HG03571 (cell line): ENCODE measurements at regions not wholly inside any gene's neighbourhood (a gene's known extent, or its start where the extent isn't known, plus 50 kb on each side); places are given as distances from the start of the nearest gene placed in this dataset.

Experiments used
- ATAC-seq: cut with Tn5 transposase; IDR thresholded peaks from one replicate; pipeline ENCODE4 v1.9.1; 2021; ENCODE audit not compliant: unreplicated experiment

GRCh38 chr6:104123227-104123626, 736.5 kb downstream of the HACE1 start:
- no peak for ATAC-seq

DNA sequence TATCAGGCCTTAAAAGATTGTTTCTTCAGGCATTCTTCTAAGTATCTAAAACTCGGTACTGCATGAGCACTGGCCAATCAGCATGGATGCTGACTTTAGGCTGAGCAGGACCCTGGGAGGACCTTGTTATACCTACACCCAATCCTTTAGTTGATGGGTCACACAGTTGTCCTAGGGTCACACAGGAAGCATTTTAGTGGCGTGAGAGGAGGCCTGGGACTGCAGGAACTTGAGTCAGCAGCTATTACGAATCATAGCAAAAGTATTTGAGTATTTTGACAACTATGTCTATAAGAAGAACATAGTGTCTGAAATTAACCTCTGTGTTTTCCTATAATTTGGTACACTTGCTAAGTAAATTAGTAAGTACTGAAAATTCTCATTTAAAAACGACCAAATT, 741.4 kb downstream of the HACE1 start:
- ATAC-seq, result no peak

- ATAC-seq, result no peak
These were observed 749.9 kb downstream of the HACE1 start for GRCh38 chr6:104109806-104110205.

DNA sequence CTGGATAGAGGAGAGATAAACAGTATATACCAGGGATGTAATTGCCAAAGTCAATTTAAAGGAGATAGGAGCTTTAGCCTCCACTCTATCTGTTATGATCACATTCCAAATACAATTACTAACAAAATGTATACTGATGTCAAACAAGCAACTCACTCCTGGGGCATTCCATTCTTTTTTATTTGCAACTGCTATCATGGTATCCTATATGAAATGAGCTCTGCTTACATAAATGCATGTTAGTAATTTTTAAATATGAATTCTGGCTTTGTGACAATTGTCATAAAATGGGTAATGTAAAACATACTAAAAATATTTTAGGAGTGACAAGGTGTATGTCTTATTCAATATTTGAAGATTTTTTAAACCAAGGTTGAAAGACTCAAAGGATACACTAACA, 751.1 kb downstream of the HACE1 start:
- ATAC-seq, result no peak

DNA sequence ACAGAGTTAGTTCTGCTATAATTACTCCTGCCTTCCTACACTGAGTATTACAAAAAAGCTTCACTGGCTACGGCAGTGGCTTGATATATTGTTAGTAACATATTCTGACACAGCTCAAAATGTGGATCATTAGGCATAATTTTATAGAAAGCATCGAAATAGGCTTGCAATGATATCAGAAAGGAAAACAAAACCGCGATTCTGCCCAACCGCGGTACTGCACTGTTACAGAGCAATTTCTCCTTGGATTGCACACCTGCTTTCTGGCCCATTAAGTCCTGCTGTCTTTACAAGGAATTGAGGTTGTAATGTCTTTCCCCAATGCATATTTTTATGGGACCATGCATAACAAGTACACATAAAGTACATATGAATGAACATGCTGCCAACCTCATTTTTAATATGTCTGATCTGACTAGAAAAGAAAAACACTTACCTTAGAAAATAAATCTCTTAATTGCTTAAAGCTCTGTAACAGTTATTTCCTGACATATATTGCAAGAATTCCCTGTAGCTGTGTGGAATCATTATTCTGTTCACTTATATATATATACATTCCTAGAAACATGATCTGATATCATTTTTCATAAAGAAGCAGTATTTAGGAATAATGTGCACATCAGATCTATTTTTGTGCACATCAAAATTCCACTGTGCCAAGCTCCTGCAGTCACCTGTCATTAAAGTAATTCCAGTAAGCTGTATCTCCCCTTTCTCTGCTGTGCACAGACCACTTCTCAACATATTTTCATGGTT, 763.9 kb downstream of the HACE1 start:
- ATAC-seq, result no peak

DNA sequence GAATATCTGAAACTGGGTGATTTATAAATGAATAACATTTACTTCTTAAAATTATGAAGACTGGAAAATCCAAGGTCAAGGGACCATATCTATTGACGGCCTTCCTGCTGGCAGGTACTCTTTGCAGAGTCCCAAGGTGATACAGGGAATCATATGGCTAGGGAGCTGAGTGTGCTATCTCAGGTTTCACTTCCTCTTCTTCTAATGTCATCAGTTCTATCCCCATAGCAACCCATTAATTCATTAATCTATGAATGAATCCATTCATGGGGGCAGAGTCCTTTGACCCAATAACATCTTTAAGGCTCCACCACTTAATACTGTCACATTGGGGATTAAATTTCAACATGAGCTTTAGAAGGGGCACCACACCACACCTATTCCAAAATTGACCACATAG, 772.0 kb downstream of the HACE1 start:
- ATAC-seq, result no peak

DNA sequence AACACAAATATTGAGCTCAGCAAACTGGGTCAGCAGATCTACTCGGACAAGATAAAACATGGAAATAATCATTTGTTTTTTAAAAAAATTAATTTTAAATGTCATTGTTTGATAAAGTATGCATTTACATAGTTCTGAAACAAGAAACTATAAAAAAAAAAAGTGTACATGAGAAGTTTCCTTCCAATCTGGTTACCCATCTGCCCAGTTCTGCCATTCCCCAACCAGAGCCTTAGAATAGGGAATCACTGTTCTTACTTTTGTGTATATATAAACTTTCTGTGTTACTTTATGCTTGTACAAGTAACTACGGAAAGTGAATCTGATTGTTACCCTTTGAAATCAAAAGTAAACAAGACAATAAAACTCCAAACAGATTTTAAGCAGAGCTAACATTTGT, 791.4 kb downstream of the HACE1 start:
- ATAC-seq, result no peak

DNA sequence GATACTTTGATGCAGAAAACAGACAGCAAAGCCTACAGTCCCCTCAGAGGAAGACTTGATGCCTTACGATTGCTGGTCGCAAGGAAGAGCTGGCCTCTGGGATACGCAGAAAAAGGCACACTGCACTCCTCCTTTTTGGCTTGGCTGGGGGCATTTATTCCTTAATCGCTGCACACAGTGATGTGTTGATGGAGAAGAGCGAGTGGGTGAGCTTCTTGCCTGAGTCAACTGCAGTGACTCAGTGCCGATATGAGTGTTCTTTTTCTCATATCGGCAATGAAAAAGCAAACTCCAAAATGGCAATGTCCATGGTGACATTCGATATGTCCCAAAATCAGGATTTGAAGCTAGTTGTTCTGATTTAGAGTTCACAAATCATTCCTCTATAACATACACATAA, 794.8 kb downstream of the HACE1 start:
- ATAC-seq, result no peak

- ATAC-seq, result no peak
These were observed 809.3 kb downstream of the HACE1 start for GRCh38 chr6:104050455-104050854.

- ATAC-seq, result no peak
These were observed 813.3 kb downstream of the HACE1 start for GRCh38 chr6:104046426-104046825.

GRCh38 chr6:104031346-104031745, 828.4 kb downstream of the HACE1 start:
- no peak for ATAC-seq

- no peak for ATAC-seq
These were observed 837.6 kb downstream of the HACE1 start for GRCh38 chr6:104022126-104022525.

DNA sequence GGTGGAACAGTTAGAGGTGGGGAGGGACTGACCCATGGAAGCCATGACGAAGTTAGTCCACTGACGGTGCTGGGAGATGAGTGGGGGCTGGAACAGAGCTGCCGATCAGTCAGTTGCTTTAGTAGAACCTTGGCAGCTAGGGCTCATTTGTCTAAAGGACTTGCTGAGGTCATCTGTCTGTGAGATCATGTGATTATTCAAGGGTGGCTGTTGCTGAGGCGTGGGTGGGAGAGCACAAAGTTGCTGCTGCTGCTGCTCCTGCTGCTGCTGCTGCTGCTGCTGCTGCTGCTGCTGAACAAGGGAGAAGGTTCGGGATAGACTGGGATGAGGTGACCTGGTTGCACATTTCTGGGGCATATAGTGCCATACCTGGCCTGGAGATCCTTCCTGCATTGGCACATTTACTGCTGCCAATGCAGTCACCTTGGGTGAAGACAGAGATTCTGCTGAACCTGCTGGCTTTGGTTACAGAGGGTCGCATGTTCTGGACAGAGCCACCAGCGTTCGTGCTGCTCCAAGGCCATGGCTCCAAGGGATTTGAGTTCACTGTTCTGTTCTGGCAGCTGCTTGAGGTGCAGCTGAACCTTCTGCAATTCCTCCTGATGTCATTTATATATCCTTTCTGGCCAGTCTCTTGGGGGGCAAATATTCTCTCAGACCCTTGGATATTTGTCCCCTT, 840.5 kb downstream of the HACE1 start:
- no peak for ATAC-seq

DNA sequence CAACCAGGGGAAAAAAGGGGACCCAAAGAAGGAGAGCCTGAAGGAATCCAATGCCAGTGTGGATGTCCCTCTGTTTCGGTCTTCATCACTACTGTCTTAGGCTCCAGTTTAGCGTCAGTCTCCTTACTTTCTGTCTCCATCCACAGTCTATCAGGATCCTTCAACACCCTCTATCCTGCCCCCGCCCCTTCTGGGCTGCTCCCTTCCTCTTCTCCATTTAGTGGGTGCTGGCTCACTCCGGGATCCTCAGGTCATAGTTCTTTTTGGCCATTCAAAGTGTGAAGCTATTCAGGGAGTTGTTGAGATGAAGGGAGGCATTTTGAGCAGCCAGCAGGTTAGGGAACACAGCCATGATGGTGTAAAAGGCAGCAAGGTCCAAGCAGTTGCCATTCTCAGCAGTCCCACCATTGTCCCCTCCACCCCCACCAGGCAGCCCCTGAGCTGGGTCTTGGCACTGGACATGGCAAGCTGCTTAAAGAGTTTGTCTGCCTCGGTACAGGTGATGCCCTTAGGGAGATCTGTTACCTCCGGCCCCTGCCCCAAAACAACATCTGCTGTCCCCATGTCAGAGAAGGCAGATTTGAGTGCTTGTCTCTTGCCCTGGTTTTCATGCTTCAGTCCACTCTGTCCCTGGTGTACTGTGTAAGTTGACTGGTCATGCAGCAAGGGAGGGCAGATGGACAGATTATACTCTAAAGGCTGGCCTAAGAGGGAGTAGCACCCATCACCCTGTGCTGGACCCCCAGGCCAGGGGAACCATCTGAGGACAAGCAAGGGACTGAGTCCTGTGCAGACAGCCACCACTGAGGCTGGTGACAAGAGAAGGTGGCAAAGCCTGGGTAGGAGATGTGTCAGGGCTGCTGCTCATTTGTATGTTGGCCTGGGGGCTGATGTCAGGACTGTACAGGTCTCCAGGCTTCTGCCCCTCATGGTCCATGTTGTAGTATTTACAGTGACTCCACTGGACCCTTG, 842.0 kb downstream of the HACE1 start:
- ATAC-seq, result no peak

DNA sequence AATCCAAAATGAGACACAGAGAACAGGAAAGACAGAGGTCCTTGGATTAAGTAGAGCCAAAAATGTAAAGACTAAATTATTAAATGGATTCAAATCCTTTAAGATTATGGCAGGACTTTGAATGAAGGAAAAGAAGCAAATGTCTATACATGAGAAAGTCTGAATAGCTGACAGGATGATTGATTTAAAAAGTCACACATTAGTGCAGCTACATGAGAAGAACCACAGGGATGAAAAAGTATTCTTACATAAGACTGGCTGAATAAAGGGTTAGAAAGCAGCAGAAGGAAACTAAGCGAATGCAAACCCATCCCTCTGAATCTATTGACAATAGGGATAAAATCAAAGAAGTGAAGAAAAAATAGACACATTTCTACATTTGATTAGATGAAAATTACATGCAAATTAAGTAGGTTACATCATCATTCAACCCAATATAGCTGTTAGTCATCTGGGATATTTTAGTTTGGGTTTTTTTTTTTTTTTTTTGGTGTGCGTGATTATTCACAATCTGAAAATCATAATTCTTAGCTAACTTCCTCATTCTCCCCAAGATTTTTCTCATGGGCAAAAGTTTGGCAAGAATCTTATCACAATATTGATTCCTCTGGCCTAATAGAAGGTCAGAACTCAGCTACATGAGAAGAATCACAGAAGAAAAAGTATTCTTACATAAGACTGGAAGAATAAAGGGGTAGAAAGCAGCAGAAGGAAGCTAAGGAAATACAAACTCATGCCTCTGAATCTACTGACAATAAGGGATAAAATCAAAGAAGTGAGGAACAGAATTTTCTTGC, 845.4 kb downstream of the HACE1 start:
- ATAC-seq, result no peak

- ATAC-seq, result no peak
These were observed 846.3 kb downstream of the HACE1 start for GRCh38 chr6:104013312-104013971.

DNA sequence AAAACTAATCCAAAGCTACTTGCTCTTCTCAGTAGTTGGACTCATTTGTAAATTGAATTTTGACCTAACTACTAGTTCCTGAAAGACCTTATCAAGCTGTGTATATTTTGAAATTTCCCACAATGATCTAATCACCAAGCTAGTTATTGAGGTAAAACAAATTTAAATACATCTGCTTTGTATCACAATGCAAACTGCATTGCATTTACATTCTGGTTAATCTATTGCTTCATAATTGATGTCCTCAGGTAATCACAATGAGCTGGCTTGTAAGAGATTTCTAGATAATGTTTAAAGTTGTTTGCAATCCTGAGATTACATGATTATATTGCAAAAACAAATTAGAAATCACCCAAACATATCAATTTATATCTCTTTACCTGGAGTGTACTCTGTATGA, 848.8 kb downstream of the HACE1 start:
- no peak for ATAC-seq

DNA sequence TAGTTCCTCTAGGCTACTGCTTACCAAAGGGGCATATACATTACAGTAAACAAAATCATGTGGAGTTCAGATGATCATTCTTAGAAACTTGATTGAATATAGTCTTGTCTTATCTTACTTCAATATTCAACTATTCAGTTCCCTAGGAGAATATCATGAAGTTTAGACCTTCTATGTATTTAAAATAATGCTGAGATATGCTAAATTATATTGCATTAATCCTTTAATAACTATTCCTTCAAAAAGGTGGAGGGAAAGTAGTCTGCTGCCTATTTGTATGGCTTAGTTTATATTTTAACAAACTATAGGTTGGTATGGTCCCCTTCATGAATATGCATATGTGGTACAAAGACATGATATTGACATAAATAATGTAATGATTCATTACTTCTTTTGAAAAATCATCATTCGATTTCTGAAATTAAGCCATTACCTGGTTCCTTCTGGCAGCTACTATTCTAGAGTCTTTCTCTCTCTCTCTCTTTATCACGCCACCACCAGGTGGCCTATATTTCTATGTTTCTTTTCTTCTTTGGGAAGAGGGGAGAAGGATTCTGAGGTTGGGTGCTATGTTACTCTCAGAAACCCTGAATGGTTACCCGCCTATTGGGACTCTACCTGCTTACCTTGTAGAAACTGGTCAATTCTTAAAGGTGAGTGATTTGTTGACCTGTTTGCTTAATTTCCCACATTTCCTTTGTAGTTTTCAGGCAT, 855.8 kb downstream of the HACE1 start:
- no peak for ATAC-seq

DNA sequence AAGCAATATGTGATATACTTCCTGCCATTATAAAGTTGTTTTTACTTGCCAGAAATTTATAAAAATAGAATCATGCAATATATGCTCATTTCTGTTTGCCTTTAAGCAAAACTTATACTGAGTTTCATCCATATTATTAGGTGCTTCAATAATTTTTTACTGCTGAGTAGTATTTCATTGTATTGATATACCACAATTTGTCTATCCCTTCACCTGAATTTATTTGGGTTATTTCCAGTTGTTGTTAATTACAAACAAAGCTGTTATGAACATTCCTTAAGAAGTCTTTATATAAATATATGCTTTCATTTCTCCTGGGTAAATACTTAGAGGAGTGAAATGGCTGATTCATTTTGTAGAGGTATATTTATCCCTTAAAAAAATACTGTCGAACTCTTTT, 864.1 kb downstream of the HACE1 start:
- ATAC-seq, result no peak

DNA sequence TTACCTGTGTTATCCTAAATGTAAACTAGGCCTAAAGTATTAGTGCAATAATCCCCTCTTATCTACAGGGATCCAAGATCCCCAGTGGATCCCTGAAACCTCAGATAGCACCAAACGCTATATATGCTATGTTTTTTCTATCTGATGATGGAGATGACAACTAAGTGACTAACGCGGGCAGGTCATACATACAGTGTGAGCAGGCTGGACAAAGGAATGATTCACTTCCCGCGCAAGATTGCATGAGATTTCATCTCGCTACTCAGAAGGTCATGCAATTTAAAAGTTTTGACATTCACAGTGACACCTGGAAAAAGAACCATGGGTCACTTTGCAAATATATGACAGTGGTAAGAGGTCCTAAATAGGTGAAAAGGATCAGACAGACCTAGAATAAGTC, 875.9 kb downstream of the HACE1 start:
- ATAC-seq, result no peak
